Adrenal gland (tissue), 9 donors: ENCODE measurements at regions not wholly inside any gene's neighbourhood (a gene's known extent, or its start where the extent isn't known, plus 50 kb on each side); places are given as distances from the start of the nearest gene placed in this dataset.
"Not testable (repeated sequence)": the region's sequence is repeated elsewhere in the genome, so short reads cannot be mapped to it uniquely, and the experiment has no call there.

Experiments
- DNase-seq, 7 donors: peaks; one replicate each; pipeline ENCODE4 v3.0.0-alpha.2; 2019 to 2020
- H3K27ac ChIP-seq, 5 donors: fragments of 200-600 bp; sonication (generic) in 4 of 5; 1 replicate in 3 of 5; 2 replicates in 2 of 5; pipeline versions ENCODE4 v1.5.1 to v1.8.0; 2016 to 2020; ENCODE audit warnings: mild to moderate bottlenecking in 1 of 5
- H3K27me3 ChIP-seq: fragments of 200-600 bp; 2 replicates; pipeline ENCODE4 v1.8.0; 2021
- H3K36me3 ChIP-seq, 2 donors: fragments of 200-600 bp; replicated peaks in 1 of 2; 1 replicate in 1 of 2; 2 replicates in 1 of 2; pipeline versions ENCODE4 v1.5.1 to v1.8.0; 2018 to 2022
- H3K4me1 ChIP-seq, 2 donors: fragments of 200-600 bp; replicated peaks in 1 of 2; 1 replicate in 1 of 2; 2 replicates in 1 of 2; pipeline versions ENCODE4 v1.5.1 to v1.8.0; 2018 to 2021
- H3K4me3 ChIP-seq, 4 donors: fragments of 200-600 bp; sonication (generic) in 3 of 4; one replicate each; pipeline ENCODE4 v1.5.1; 2016 to 2018
- H3K9me3 ChIP-seq, 3 donors: fragments of 200-600 bp; sonication (generic) in 1 of 3; replicated peaks in 1 of 3; 1 replicate in 2 of 3; 2 replicates in 1 of 3; pipeline versions ENCODE4 v1.5.1 to v1.8.0; 2016 to 2021
- POLR2A ChIP-seq, 2 donors: fragments of 450-650 bp; IDR thresholded peaks; one replicate each; pipeline ENCODE4 v1.6.1; 2017; ENCODE audit warnings: antibody characterized with exemption in 2 of 2, mild to moderate bottlenecking in 2 of 2, moderate library complexity in 1 of 2
- WGBS, 4 donors: extraction: QIAGEN DNeasy Blood & Tissue Kit in 2 of 4; methylation state at CpG; one replicate each; pipeline versions ENCODE4 v1.1.5 to v1.1.7; 2013 to 2017; 5-methylcytosine and 5-hydroxymethylcytosine counted together
- intact Hi-C, 2 donors: fragments of 100-400 bp; cut with DNase I; formaldehyde crosslinking; loops; one replicate each; pipeline versions ENCODE4 v1.14.1 to v1.15.0; 2022 to 2023
- TF ChIP-seq, protein P1 (sequence below), 6 experiments: fragments of 450-650 bp in 4 of 6; fragments of 200-600 bp in 2 of 6; sonication (generic) in 1 of 6; IDR thresholded peaks; 1 replicate in 5 of 6; 2 replicates in 1 of 6; pipeline versions ENCODE4 v1.5.1 to v1.8.0; 2016 to 2021; ENCODE audit warnings: antibody characterized with exemption in 6 of 6, mild to moderate bottlenecking in 2 of 6, moderate library complexity in 1 of 6
- donor health status: healthy with polysubstance abuse.
- donor health status: Bipolar disorder and iron deficiency.
- donor health status: DM: yes; HTN: yes; CAD: no.
- donor health status: DM: no; HTN: no; CAD: no.
- donor health status: DM: no; HTN: no; CAD: no.

- H3K36me3 ChIP-seq: no peaks in the 10 kb centered on the region
- TF ChIP-seq, protein P1, sequence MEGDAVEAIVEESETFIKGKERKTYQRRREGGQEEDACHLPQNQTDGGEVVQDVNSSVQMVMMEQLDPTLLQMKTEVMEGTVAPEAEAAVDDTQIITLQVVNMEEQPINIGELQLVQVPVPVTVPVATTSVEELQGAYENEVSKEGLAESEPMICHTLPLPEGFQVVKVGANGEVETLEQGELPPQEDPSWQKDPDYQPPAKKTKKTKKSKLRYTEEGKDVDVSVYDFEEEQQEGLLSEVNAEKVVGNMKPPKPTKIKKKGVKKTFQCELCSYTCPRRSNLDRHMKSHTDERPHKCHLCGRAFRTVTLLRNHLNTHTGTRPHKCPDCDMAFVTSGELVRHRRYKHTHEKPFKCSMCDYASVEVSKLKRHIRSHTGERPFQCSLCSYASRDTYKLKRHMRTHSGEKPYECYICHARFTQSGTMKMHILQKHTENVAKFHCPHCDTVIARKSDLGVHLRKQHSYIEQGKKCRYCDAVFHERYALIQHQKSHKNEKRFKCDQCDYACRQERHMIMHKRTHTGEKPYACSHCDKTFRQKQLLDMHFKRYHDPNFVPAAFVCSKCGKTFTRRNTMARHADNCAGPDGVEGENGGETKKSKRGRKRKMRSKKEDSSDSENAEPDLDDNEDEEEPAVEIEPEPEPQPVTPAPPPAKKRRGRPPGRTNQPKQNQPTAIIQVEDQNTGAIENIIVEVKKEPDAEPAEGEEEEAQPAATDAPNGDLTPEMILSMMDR (IDR thresholded peaks at IDR 0.05): no peak
- TF ChIP-seq POLR2A (IDR thresholded peaks at IDR 0.05): no peak
- no peaks in the 10 kb centered on the region for H3K9me3 ChIP-seq
- intact Hi-C loops: loop anchor here (5.0 to 10.0 kb wide), 2 partner anchors 223 to 231 kb away; no protein-coding TSS in a partner anchor
- WGBS, 4 donors: 68 to 85% (median 80%) methylated on average over 4 of the region's 4 CpGs
- H3K4me3 ChIP-seq: no peak overlapping the region
- H3K4me1 ChIP-seq: no peaks in the 10 kb centered on the region
- H3K27me3 ChIP-seq: no peaks in the 10 kb centered on the region
- H3K27ac ChIP-seq: no peak overlapping the region
- no peak for DNase-seq
These were observed 61.3 kb upstream of the LRCH1 start for GRCh38 chr13:46491641-46492040.

- H3K4me1 ChIP-seq, H3K27me3 ChIP-seq, DNase-seq, H3K4me3 ChIP-seq, H3K27ac ChIP-seq, H3K36me3 ChIP-seq, H3K9me3 ChIP-seq: not testable (repeated sequence)
- intact Hi-C loops: loop anchor here (5.0 to 10.0 kb wide), 2 partner anchors 224 to 232 kb away; no protein-coding TSS in a partner anchor
- 86 to 94% (median 93%) methylated on average over 14 of the region's 14 CpGs for WGBS, 4 donors
These were observed 62.3 kb upstream of the LRCH1 start for GRCh38 chr13:46490713-46491112.

GRCh38 chr13:46490129-46490528 is 62.8 kb upstream of the LRCH1 start:
- H3K9me3 ChIP-seq: peaks cover 0 to 2% (median 0%) of the 10 kb centered on the region in 3 donors
- 35 to 70% (median 63%) methylated on average over 2 of the region's 2 CpGs for WGBS, 4 donors
- TF ChIP-seq, protein P1 (IDR thresholded peaks at IDR 0.05): no peak
- TF ChIP-seq POLR2A (IDR thresholded peaks at IDR 0.05): no peak
- intact Hi-C loops: loop anchor here (5.0 to 10.0 kb wide), 2 partner anchors 225 to 232 kb away; no protein-coding TSS in a partner anchor
- no peak overlapping the region for H3K27ac ChIP-seq
- no peaks in the 10 kb centered on the region for H3K4me1 ChIP-seq
- DNase-seq: no peak
- H3K36me3 ChIP-seq: no peaks in the 10 kb centered on the region
- no peak overlapping the region for H3K4me3 ChIP-seq
- no peaks in the 10 kb centered on the region for H3K27me3 ChIP-seq

DNA sequence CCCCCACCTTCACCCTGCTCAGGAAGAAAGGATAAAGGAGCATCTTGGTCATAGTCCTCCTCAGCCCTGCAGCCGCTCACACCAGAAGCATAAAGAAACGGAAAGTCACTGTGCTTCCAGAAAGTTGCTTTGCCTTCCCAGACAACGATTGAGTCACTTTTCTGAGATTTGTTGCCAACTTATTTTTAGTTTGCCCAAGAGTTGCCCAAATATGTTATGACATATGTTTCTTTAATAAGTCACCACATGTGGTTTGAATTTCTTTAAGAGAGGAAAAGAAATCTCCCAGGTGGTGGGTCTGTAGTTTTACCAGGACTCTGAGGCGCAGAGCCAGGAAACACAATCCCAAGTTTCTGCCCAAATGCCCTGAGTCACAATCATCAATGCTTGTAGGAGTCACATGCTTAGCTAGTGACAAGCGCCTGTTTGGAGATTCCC is 63.4 kb upstream of the LRCH1 start:
- DNase-seq: no peak
- Histone ChIP-seq H3K27me3 (no peaks in the 10 kb centered on the region), H3K4me3 (no peak overlapping the region), H3K36me3 (no peaks in the 10 kb centered on the region), H3K9me3 (peaks cover 0 to 7% (median 0%) of the 10 kb centered on the region in 3 donors), H3K4me1 (no peaks in the 10 kb centered on the region), H3K27ac (no peak overlapping the region)
- no peak for TF ChIP-seq POLR2A (IDR thresholded peaks at IDR 0.05)
- TF ChIP-seq, protein P1 (IDR thresholded peaks at IDR 0.05): no peak
- 73 to 90% (median 81%) methylated on average over 5 of the region's 5 CpGs for WGBS, 4 donors
- intact Hi-C loops: loop anchor here (5.0 to 10.0 kb wide), 2 partner anchors 225 to 233 kb away; no protein-coding TSS in a partner anchor

DNA sequence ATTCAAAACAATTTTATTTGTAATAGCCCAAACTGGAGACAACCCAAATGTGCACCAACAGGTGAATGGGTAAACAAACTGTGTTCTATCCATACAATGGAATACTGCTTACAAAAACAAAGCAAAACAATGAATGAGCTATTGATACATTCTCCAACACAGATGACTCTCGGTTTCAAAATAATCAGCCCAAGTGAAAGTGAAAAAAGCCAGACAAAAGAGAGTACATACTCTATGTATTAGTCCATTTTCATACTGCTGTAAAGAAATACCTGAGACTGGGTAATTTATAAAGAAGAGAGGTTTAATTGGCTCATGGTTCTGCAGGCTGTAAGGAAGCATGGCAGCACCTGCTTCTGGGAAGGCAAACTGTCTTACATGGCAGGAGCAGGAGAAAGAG is 65.2 kb upstream of the LRCH1 start:
- no peak for DNase-seq
- intact Hi-C loops: no loop called here
- Histone ChIP-seq H3K36me3 (no peaks in the 10 kb centered on the region), H3K4me3 (no peak overlapping the region), H3K27me3 (no peaks in the 10 kb centered on the region), H3K4me1 (no peaks in the 10 kb centered on the region), H3K27ac (no peak overlapping the region), H3K9me3 (peaks cover 0 to 17% (median 0%) of the 10 kb centered on the region in 3 donors)
- TF ChIP-seq, protein P1 (IDR thresholded peaks at IDR 0.05): no peak
- TF ChIP-seq POLR2A (IDR thresholded peaks at IDR 0.05): no peak
- 89 to 95% (median 92%) methylated on average over 1 of the region's 1 CpG for WGBS, 4 donors
